OCI-LY7 (cell line): ENCODE measurements at regions not wholly inside any gene's neighbourhood (a gene's known extent, or its start where the extent isn't known, plus 50 kb on each side); places are given as distances from the start of the nearest gene placed in this dataset.

Source experiments
- BruUV-seq: library from RNA; stranded (reverse); fragments of 400-500 nt; replicated peaks from 2 replicates; lab custom pipeline; 2021; lab: Mats Ljungman, UMichigan
- CTCF ChIA-PET: fragments of 300-600 bp; sonication (Branson Sonifier 250); formaldehyde crosslinking; loops from one replicate; lab custom pipeline; 2022; ENCODE audit warnings: antibody characterized with exemption; ENCODE audit not compliant: unreplicated experiment; lab: Charles Lee
- POLR2A ChIA-PET: fragments of 300-600 bp; sonication (Branson Sonifier 250); formaldehyde crosslinking; loops from one replicate; lab custom pipeline; 2022; ENCODE audit warnings: antibody characterized with exemption; lab: Charles Lee
- DNase-seq: peaks from one replicate; pipeline ENCODE4 v3.0.0-alpha.2; 2015; ENCODE audit warnings: low spot score
- H2AFZ ChIP-seq: fragments of 200-600 bp; sonication (generic), shearing (Covaris generic); 2 replicates; pipeline ENCODE4 v1.6.1; 2014; ENCODE audit warnings: mild to moderate bottlenecking, antibody characterized with exemption, low read length, moderate library complexity
- H3K27ac ChIP-seq: fragments of 200-600 bp; sonication (generic); 2 replicates; pipeline ENCODE4 v1.5.1; 2014; ENCODE audit warnings: mixed run types, low read depth, mild to moderate bottlenecking, moderate library complexity, low read length, inconsistent platforms; ENCODE audit not compliant: poor library complexity, severe bottlenecking
- H3K36me3 ChIP-seq: fragments of 200-600 bp; sonication (generic); 2 replicates; pipeline ENCODE4 v1.6.1; 2014; ENCODE audit warnings: mild to moderate bottlenecking, antibody characterized with exemption, low read length, moderate library complexity, mixed read lengths; ENCODE audit not compliant: insufficient read depth
- H3K4me1 ChIP-seq: fragments of 200-600 bp; sonication (generic); 2 replicates; pipeline ENCODE4 v1.5.1; 2014; ENCODE audit warnings: mild to moderate bottlenecking, low read length; ENCODE audit not compliant: insufficient read depth, poor library complexity, severe bottlenecking
- H3K4me2 ChIP-seq: fragments of 200-600 bp; sonication (generic); 2 replicates; pipeline ENCODE4 v1.6.1; 2014; ENCODE audit warnings: mild to moderate bottlenecking, low read length
- H3K4me3 ChIP-seq: fragments of 200-600 bp; sonication (generic); 2 replicates; pipeline ENCODE4 v1.5.1; 2014; ENCODE audit warnings: mild to moderate bottlenecking, low read depth, low read length; ENCODE audit not compliant: poor library complexity, severe bottlenecking
- H3K79me2 ChIP-seq: fragments of 200-600 bp; sonication (generic); 2 replicates; pipeline ENCODE4 v1.6.1; 2016; ENCODE audit warnings: low read depth, mild to moderate bottlenecking, low read length, moderate library complexity, mixed read lengths; ENCODE audit not compliant: insufficient read depth
- H3K9me2 ChIP-seq: fragments of 200-600 bp; sonication (generic); 2 replicates; pipeline ENCODE4 v1.6.1; 2016; ENCODE audit warnings: mild to moderate bottlenecking, low read length, mixed read lengths; ENCODE audit not compliant: insufficient read depth
- H3K9me3 ChIP-seq: fragments of 200-600 bp; sonication (generic); 2 replicates; pipeline ENCODE4 v1.6.1; 2014; ENCODE audit warnings: mild to moderate bottlenecking, mixed run types, low read length, mixed read lengths
- H4K20me1 ChIP-seq: fragments of 200-600 bp; sonication (generic); 2 replicates; pipeline ENCODE4 v1.6.1; 2014; ENCODE audit warnings: mild to moderate bottlenecking, antibody characterized with exemption, low read length, moderate library complexity, mixed read lengths; ENCODE audit not compliant: insufficient read depth
- CTCF ChIP-seq: fragments of 200-600 bp; sonication (generic); conservative IDR thresholded peaks from 2 replicates; pipeline ENCODE4 v1.5.1; 2014; ENCODE audit warnings: mild to moderate bottlenecking, antibody characterized with exemption, low read length, moderate library complexity, mixed read lengths
- EZH2phosphoT487 ChIP-seq: fragments of 200-600 bp; sonication (generic); IDR thresholded peaks from 2 replicates; pipeline ENCODE4 v1.6.1; 2018; ENCODE audit warnings: low read depth, borderline replicate concordance, mild to moderate bottlenecking, mixed run types, antibody characterized with exemption, low read length, moderate library complexity, mixed read lengths
- intact Hi-C: fragments of 100-400 bp; cut with micrococcal nuclease; formaldehyde crosslinking; loops from one replicate; pipeline ENCODE4 v1.10.0; 2022; ENCODE audit not compliant: unreplicated experiment

- Histone ChIP-seq H2AFZ (no peak overlapping the region), H3K79me2 (no peaks in the 10 kb centered on the region), H3K4me2 (no peak overlapping the region), H4K20me1 (no peaks in the 10 kb centered on the region), H3K36me3 (no peaks in the 10 kb centered on the region), H3K27ac (no peak overlapping the region), H3K9me3 (peaks cover 6% of the 10 kb centered on the region; the same call in 1 of the 2 replicates), H3K4me3 (no peak overlapping the region), H3K4me1 (no peaks in the 10 kb centered on the region), H3K9me2 (no peaks in the 10 kb centered on the region)
- CTCF ChIA-PET = no interaction called here
- no peak for TF ChIP-seq CTCF
- no peak for TF ChIP-seq EZH2phosphoT487
- intact Hi-C loops = no loop called here
- BruUV-seq = no TSS peak
- POLR2A ChIA-PET = interaction anchor here (0.6 kb wide), 1 partner anchor 498 kb away, joined by 3 read pairs; no protein-coding TSS in a partner anchor
- no peak for DNase-seq
Measured at GRCh38 chr2:221060376-221060775, 511.7 kb downstream of the EPHA4 start.

DNA sequence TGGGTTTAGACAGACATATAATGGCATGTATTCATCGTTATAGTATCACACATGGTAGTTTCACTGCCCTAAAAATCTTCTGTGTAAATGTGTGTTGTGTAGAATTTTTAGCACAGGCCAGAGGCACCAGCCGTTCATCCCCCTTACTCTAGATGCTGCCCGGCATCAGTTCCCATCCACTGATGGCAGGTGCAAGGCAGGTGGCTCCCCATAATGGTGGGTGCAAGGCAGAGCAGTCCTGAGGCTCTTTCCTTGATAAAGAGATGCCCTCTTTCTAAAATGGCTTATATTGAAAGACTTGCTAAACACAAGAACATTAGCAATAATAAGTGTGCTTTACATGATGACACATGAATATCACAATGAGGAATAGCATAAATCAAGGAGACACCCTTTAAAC is 508.5 kb downstream of the EPHA4 start:
- H3K9me3 ChIP-seq = no peaks in the 10 kb centered on the region
- intact Hi-C loops = no loop called here

More for the DNA sequence above, 508.5 kb downstream of the EPHA4 start:
- no TSS peak for BruUV-seq
- no peaks in the 10 kb centered on the region for H3K36me3 ChIP-seq
- no peak overlapping the region for H3K4me2 ChIP-seq
- no peak overlapping the region for H3K4me3 ChIP-seq
- H3K4me1 ChIP-seq = no peaks in the 10 kb centered on the region
- no peak for DNase-seq
- H3K27ac ChIP-seq = no peak overlapping the region
- H3K9me2 ChIP-seq = no peaks in the 10 kb centered on the region
- H2AFZ ChIP-seq = no peak overlapping the region
- no peaks in the 10 kb centered on the region for H3K79me2 ChIP-seq
- TF ChIP-seq CTCF (no peak), EZH2phosphoT487 (no peak)
- ChIA-PET CTCF (no interaction called here), POLR2A (no interaction called here)
- H4K20me1 ChIP-seq = no peaks in the 10 kb centered on the region
